GM19043 (cell line): ENCODE measurements at regions not wholly inside any gene's neighbourhood (a gene's known extent, or its start where the extent isn't known, plus 50 kb on each side); places are given as distances from the start of the nearest gene placed in this dataset.

Experiments
- ATAC-seq: cut with Tn5 transposase; IDR thresholded peaks from one replicate; pipeline ENCODE4 v1.9.1; 2021; ENCODE audit warnings: low read depth; ENCODE audit not compliant: unreplicated experiment

DNA sequence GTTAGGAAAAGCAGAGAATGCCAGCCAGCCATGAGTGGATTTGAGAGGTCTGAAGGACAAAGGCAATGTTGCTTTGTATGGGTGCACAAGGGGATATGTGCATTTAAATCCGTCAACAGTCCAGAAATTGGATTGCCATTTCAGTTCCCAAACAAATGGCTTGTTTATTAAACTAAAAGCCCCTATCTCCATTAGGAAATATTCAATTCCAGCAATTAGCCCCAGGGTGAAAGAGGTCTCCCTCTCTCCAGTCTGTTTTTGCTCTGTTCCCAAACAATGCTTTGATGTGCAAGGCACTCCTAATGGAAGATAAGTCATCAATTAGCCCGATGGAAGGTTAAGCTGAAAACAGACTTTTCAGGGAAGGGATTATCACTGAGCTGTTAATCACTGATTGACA is 101.3 kb downstream of the C9orf152 start:
- ATAC-seq = no peak

DNA sequence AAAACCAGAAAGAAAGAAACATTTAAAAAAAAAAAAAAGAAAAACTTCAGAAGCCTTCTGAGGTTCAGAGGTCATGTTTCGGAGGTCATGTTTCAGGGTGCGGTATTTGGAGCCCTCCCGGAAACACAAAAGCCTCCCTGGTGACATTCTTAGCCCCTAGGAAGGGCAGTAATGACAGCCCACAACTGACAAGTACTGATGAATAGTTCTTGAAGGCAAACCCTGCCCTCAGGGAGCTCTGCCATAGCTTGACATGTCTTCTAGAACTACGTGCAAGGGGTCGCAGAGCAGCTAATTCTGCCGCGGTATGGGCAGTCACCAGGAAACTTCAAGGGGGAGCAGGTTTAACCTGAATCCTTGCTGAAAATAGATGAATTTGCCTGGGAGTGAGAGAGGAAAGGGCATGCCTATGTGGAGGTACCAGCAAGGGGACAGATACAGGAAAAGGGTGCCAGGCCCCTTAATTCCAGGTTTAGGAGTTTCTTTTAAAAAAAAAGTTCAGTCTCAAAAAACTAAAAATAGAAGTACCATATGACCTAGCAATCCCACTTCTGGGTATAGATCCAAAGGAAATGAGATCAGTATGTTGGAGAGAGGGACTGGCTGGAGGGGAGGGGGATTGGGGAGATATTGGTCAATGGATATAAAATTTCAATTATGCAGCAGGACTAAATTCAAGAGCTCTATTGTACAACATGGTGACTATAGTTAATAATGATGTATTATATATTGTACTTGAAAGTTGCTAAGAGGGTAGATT is 98.4 kb downstream of the C9orf152 start:
- ATAC-seq = no peak

DNA sequence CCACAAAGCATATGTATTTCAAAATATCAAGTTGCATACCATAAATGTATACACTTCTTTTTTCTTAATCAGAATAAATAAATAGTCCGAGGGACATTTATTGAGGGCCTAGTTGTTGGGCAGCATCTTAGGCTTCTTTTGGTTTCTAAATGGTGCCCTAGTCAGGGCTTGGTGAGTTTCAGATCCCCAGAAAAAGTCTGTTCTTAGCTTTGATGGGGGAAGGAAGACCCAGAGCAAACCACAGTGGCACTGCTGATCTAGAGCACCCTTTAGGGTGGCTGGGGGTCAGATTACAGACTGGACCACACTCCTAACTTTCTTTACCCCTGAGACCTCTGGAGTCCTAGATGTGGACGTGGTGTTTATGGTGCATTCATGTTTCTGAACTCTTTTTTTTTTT is 97.8 kb downstream of the C9orf152 start:
- peak; percentile 63 for ATAC-seq

DNA sequence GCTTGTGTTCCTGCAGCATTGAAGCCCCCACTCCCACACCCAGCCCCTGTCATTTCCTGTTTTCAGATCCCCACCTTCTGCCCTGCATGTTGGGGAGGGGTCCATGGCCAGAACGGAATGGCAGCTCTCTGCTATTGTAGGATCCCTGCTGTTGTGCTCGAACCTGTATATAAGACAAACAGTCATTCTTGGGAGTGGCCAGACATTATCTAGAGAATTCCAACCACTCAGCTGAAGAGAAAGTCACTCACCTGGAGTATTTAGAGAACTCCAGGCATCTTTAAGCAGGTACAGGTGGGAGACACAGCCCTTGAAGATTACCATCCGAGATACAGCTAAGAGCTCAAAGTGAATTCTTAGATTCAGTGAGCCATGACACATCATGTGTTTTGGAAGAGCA is 96.1 kb downstream of the C9orf152 start:
- ATAC-seq = no peak

DNA sequence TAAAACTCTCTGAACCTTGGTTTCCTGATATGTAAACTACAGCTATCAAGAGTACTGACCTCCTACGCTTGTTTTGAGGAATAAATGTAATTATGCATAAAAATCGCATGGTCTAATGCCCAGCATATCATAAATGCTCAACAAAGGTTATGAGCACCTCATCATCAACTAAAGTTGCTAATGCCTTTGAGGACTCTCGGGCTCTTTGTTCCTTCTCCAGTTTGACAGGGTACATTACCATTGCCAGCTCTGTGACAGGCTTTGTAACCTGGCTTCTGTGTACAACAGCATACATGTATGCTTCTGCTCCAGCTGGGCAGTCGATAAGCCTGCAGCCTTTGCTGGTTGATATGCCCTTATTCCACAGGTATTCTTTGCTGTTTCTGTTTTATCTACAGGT is 95.2 kb downstream of the C9orf152 start:
- no peak for ATAC-seq

DNA sequence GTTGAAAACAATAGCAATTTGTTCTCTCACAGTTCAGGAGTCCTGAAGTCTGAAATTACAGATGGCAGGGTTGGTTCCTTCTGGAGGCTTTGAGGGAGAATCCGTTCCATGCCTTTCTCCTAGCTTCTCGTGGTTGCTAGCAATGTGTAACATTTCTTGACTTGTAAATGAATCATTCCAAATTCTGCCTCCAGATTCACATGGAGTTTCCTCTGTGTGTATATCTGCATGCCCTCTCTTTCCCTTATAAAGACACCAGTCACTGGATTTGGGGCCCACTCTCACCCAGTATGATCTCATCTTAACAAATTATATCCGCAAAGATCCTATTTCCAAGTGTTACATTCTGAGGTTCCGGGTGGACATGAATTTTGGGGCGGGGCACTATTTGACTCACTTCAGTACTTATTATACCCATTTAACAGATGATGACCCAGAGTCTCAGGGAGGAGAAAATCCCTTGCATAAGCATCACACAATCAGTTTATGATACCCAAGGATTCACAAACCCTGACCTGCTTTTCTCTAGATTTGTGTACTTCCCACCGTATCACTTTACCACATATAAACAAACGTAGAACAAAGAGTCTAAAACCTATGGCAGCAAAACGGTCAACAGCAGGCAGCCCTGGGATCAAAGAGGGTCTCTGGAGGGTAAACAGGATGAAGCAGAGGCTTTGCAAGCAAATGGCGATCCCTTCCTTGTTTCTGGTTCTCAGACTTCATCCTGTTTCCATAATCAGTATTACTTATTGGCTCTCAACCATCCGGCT is 93.7 kb downstream of the C9orf152 start:
- ATAC-seq = no peak

DNA sequence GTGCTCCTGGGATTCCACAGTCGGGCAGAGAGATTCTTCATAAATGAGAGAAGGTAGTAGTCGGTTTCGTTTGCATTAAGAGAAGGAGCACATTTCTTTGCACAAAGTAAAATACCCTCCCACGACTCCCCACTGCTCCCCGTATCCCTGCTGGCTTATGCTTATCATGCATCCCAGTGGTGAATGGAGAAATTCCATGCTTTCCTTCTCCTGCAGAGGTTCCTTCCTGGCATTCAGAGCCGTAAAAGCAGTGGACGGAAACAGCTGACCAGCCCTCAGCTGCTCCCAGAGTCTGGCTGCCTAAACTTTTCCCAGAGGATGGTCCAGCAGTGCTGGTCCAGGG is 93.1 kb downstream of the C9orf152 start:
- ATAC-seq = no peak

DNA sequence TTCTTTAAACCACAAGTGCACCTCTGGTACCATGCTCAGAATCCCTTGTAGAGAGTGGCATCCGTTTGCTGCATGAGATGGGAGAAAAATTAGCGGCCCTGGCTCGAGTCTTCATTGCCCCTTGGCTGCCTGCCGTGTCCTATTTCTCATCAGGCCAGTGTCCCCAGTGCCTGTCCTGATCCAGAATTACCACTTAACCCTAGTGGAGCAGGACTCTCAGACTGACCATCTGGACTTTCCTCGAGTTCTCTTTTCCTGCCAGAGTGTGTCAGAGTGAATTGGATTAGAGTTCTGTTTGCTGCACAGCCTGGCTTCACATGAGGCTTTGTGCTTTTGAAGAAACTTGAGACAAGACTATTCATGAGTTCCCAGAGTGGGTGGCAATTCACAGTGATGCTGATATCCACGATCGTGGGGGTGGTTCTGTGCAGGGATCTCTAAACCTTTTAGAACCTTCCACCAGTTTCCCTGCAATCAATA is 92.6 kb downstream of the C9orf152 start:
- ATAC-seq = no peak

DNA sequence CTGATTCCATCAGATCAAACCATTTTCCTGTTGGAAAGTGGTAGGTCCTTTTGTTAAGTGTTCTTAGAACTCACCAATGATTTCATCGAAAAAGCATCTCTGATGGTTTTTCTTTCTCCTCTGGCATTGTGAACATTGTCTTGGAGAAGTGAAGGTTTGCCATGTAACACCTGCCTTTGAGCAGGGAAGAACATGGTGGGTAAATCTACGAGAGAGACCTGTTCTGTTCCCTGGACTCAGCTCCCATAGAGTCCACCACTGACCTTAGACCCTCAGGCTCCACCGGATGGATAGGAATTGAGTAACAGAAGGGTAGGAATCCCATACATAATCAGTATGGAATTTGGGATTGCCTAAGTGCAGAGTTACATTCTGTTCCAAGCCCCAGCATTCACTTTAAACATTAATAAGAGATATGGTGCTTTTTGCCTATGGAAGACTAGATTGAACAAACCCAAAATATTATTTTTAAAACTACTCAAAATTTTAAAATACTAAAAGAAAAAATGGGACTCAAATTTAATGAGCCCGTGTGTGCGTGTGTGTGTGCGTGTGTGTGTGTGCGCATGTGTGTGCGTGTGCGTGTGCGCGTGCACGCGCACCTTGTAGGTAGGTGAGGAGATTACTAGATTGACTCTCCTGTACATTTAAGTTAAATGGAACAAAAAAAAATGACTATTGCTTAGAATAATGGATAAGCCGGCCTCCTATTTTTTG is 92.0 kb downstream of the C9orf152 start:
- no peak for ATAC-seq

DNA sequence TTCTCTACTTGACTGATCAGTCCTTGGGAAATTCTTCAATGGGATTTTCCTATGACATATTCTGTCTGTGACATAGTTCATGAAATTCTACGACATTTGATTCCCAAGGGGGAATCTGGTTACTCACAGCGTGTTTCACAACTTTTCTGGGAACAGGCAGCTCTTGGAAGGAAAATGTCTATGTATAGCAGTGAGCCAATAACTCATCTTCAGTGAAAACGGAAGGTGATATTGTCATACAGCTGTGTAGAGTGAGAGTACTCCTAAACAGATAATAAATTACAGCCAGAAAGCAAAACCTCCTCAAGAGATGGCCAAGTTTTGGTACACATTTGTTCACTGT is 91.4 kb downstream of the C9orf152 start:
- no peak for ATAC-seq

DNA sequence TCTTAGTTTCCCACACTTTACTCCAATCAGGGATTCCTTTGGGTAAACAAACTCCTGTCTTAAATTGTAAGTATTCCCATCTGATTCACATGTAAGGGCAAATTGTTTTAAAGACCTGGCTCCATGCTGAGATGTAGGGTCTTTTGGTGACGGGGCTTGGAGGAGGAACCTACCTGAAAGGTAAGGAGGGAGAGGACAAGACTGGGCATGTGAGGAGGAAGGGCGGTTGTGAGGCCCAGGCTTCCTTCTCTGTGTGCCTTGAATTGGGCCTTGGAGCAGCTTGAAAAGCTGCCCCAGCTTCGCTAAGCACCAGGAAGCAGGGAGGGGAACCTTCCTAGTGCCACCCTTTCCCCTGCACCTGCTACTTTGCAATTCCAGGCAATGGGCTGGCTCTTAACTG is 86.8 kb downstream of the C9orf152 start:
- ATAC-seq = no peak

DNA sequence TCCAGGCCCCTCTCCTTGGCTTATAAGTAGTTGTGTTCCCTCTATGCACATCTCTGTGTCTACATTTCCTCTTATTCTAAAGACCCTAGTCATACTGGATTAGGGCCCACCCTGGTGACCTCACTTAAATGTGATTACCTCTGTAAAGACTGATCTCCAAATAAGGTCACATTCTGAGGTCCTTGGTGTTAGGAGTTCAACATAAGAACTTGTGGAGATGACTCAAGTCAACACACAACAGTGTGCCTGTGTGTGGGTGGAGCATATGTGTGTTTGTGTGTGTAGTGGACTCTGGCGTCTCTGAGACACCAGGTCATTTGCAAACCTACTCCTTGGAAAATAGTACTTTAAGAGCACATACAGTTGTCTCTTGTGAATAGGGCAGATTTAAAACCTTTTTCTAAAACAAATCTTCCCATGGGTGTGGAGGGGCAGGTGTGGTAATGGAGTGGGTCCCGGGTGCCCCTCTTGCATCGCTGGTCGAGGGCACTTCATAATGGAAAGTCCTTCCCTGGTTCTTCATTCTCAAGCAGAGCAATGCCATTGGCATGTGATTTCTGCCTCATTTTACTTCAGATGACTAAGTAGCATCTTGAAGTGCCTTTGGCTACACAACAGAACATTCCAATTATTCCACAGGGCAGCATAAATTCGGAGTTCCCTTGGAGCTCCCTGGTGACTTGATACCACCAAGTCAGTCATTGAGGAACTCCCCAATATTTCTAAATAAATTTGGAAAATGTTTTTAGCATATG is 84.4 kb downstream of the C9orf152 start:
- ATAC-seq = no peak

DNA sequence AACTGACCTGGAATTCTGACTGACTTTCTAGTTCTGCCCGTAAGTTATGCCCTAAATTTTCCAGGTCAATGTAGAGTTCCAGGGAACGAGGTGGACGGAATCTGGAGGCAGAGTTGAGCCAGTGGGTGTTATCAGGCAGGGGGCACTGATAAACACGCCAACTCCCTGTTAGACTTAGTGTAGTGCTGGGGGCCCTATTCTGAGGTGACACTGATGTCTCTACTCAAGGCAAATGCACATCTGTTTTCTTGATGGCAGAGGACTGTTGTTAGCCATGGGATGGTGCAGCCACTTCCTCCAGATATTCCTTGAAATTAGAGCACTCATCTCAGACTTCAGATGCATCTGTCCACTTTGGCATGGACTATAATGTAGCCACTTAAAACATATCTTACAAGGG is 83.5 kb downstream of the C9orf152 start:
- no peak for ATAC-seq

DNA sequence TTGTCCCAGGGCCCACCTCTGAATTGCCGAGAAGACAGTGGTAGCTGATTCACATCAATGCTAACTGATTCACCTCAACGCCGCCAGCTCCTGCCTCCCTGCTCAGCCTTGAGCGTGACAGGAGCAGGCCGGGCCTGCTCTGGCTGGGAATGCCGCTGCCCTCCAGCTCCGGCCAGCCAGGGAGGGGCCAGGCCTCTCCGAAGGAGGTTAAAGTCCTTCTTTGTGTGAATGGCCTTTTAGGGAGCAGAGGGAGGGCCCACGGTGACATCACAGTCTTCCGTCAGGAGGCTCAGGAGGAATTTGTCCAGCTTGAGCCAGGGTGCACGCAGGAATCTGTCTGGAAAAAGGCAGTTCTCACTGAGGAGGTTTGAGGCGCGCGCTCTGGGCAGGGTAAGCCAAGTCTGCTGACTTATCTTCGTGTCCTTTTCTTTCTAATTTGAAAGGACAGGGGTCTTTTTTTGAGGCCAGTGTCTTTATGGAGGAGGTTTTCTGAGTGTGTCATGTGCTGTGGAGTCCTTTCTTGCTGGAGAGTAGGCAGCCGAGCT is 82.7 kb downstream of the C9orf152 start:
- ATAC-seq = no peak

DNA sequence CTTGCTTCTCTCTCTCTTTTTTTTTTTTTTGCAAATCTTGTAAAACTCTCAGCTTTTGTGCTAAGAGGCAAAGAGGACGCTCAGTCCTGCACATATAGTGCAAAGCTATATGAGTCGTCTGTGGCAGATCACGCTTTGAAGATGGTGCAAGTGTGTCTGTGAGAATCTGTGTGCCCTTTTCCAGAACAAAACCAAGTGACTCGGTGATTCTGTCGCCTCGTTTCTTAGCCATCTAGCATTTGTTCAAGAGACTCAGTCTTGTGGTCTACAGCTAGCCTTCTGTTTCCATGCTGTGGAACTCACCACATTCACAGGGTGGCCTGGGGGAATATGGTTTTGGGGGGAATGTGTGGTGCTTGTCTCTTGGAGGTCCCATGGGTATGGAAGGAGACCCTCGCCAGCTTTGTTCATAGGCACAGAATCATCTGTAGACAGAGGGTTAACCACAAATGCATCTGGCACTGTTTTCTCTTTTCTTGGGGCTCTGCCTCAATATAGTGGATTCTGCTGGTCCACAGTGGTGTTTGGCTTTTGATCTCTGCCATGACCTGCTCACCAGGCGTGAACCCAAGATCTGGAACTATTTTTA is 82.1 kb downstream of the C9orf152 start:
- ATAC-seq = no peak

DNA sequence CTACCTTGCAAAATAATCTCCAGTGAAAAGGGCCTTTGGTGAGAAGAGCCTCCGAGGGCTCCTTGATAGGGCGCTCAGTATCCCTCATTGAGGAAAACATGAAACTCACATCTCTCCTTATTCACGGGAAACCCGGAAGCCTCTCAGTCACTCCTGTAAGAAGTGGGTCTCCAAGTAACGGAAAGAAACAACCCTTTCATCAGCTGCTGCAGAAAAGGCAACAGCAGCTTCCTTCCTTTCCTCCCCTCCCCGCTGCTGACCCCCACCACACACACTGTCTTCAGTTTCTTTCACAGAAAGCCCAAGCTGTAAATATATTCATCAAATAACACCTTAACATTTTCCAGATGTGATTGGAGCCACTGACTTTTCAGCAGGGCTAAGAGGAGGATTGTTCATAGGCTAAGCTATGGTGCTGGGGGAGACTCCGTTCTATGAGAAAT is 81.4 kb downstream of the C9orf152 start:
- no peak for ATAC-seq

DNA sequence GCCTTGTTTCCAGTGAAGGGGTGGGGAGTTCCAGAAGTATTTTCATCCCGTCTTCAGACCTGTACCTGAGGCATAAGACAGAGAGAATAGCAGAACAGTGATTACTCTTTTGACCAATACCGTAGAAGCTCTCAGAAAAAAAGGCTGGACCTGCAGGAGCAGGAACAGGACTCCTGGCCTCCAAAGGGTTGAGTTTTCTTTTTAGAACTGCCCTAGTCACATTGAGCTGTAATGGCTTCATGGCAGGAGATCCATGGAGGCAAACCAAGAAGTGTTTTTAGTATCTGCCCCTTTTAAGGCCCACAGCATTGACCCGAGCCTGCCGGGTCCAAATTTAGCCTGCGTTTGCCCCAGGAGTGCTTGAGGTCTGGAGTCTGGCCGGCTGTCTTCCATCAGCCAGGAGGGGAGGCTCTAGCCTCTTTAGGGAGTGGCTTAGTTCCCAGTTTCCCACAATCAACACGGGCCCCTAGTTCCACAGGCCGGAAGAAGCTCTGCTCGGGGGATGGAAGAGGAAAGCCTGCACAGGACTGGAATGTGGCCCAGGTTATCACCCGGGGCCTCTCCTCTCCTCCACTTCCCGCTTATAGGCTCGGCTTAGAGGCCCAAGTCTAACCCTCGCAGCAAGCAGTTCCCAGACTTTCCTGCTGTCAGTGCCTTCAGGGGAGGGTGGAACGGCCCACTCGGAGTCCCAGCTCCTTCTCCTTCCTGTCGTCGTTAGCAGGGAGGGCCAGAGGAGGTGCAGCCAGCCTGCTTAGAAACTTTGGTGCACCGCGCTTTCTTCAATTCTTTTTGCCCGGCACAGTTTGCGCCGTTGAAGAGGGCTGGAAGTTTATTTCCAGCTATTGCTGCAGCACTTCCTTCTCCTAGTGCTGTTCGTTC is 80.7 kb downstream of the C9orf152 start:
- ATAC-seq = no peak

DNA sequence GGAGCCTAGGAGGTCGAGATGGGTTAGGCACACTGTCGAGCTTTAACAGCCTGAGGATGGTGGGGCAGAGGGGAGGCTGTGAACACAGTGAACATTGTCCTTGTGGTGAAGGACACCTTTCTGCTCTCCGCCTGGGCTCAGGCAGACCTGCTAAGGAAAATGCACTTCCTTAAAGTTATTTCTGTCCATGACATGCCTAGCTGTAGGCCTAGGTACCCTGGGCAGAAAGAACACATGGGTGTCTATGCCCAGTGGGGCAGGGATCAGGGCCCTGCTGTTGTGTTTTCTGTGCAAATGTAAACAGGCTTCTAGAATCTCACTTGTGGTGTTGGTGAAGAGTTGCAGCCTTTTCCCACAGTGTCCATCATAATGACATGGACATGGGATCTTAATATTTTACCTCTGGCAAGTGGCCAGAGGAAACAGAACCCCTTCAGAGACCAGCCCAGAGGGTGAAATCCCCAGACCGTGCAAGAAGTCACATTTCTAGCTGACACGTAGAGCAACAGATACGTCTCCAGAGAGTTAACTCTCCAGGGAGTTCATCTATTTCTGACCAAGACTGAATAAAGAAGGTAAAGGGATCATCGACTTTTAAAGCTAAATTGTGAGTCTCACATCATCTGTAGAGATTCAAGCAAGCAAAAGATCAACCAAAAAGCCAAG is 79.2 kb downstream of the C9orf152 start:
- ATAC-seq = peak; percentile 69

DNA sequence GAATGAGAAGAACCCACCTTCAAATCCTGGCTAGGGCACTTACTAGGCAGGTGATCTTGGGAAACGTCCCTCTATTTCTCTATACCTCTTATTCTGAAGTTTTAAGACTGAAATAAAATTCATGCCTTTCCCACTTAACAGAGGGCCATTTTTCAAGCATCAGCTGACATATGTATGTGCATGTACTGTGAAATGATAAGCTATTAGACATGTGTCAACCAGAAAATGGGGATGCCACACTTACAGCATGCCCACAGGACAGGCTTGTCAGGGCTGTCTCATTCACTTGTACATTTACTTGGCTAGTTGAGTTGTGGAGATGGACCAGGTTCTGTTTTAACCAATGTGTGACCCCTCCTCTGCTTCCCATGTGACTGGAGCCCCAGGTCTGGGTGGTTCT is 78.5 kb downstream of the C9orf152 start:
- ATAC-seq = no peak
